H9 (cell line): ENCODE measurements at regions not wholly inside any gene's neighbourhood (a gene's known extent, or its start where the extent isn't known, plus 50 kb on each side); places are given as distances from the start of the nearest gene placed in this dataset.

Experiments
- DNase-seq: peaks from one replicate; pipeline ENCODE4 v3.0.0-alpha.2; 2017
- H2AFZ ChIP-seq: one replicate; pipeline ENCODE4 v1.6.1; 2013; ENCODE audit warnings: mild to moderate bottlenecking, low read length, control low read depth, moderate library complexity
- H2AK5ac ChIP-seq: 2 replicates; pipeline ENCODE4 v1.6.1; 2013; ENCODE audit warnings: low read length, control low read depth, mixed read lengths; ENCODE audit not compliant: insufficient read length
- H2BK120ac ChIP-seq: one replicate; pipeline ENCODE4 v1.6.1; 2013; ENCODE audit warnings: low read depth, mild to moderate bottlenecking, low read length, control low read depth, inconsistent platforms; ENCODE audit not compliant: poor library complexity, severe bottlenecking
- H2BK12ac ChIP-seq: 2 replicates; pipeline ENCODE4 v1.6.1; 2013; ENCODE audit warnings: low read length, control low read depth, mixed read lengths, low read depth; ENCODE audit not compliant: insufficient read length
- H2BK15ac ChIP-seq: 2 replicates; pipeline ENCODE4 v1.6.1; 2013; ENCODE audit warnings: low read depth, low read length, control low read depth
- H2BK20ac ChIP-seq: one replicate; pipeline ENCODE4 v1.6.1; 2013; ENCODE audit warnings: low read depth, mild to moderate bottlenecking, low read length, control low read depth, inconsistent platforms; ENCODE audit not compliant: poor library complexity, severe bottlenecking
- H2BK5ac ChIP-seq: 2 replicates; pipeline ENCODE4 v1.6.1; 2013; ENCODE audit warnings: low read length, control low read depth, mixed read lengths; ENCODE audit not compliant: insufficient read length
- H3K14ac ChIP-seq: 2 replicates; pipeline ENCODE4 v1.6.1; 2013; ENCODE audit warnings: low read length, control low read depth; ENCODE audit not compliant: insufficient read depth
- H3K18ac ChIP-seq: 2 replicates; pipeline ENCODE4 v1.6.1; 2013; ENCODE audit warnings: low read depth, mild to moderate bottlenecking, mixed read lengths, low read length, control low read depth; ENCODE audit not compliant: insufficient read length
- H3K23ac ChIP-seq: 2 replicates; pipeline ENCODE4 v1.6.1; 2013; ENCODE audit warnings: low read length, control low read depth, mixed read lengths, low read depth; ENCODE audit not compliant: insufficient read length
- H3K23me2 ChIP-seq: 2 replicates; pipeline ENCODE4 v1.6.1; 2013; ENCODE audit warnings: low read depth, mild to moderate bottlenecking, mixed read lengths, low read length, control low read depth; ENCODE audit not compliant: insufficient read length, poor library complexity, severe bottlenecking
- H3K27ac ChIP-seq: 2 replicates; pipeline ENCODE4 v1.5.1; 2013; ENCODE audit warnings: low read length, control low read depth, mixed read lengths, low read depth; ENCODE audit not compliant: insufficient read length
- H3K27me3 ChIP-seq: 2 replicates; pipeline ENCODE4 v1.6.1; 2013; ENCODE audit warnings: low read length, control low read depth, inconsistent platforms; ENCODE audit not compliant: insufficient read depth
- H3K4ac ChIP-seq: 2 replicates; pipeline ENCODE4 v1.6.1; 2013; ENCODE audit warnings: low read depth, mild to moderate bottlenecking, control low read depth, inconsistent platforms, low read length, moderate library complexity
- H3K4me1 ChIP-seq: 2 replicates; pipeline ENCODE4 v1.6.1; 2013; ENCODE audit warnings: low read length, control low read depth, inconsistent platforms; ENCODE audit not compliant: insufficient read depth
- H3K4me2 ChIP-seq: 2 replicates; pipeline ENCODE4 v1.6.1; 2013; ENCODE audit warnings: low read length, control low read depth, mixed read lengths; ENCODE audit not compliant: insufficient read length, insufficient read depth
- H3K56ac ChIP-seq: 2 replicates; pipeline ENCODE4 v1.6.1; 2013; ENCODE audit warnings: low read depth, mild to moderate bottlenecking, mixed read lengths, low read length, control low read depth; ENCODE audit not compliant: insufficient read length
- H3K79me1 ChIP-seq: 2 replicates; pipeline ENCODE4 v1.6.1; 2013; ENCODE audit warnings: low read depth, mild to moderate bottlenecking, moderate library complexity, low read length, control low read depth, inconsistent platforms; ENCODE audit not compliant: insufficient read depth, poor library complexity, severe bottlenecking
- H3K79me2 ChIP-seq: 2 replicates; pipeline ENCODE4 v1.6.1; 2013; ENCODE audit warnings: low read length, control low read depth, inconsistent platforms; ENCODE audit not compliant: insufficient read depth
- H3K9ac ChIP-seq: 2 replicates; pipeline ENCODE4 v1.6.1; 2013; ENCODE audit warnings: low read length, control low read depth, mixed read lengths; ENCODE audit not compliant: insufficient read length; ENCODE audit errors: extremely low read depth
- H3K9me3 ChIP-seq: one replicate; pipeline ENCODE4 v1.6.1; 2013; ENCODE audit warnings: low read depth, low read length, inconsistent platforms; ENCODE audit not compliant: control insufficient read depth
- H3T11ph ChIP-seq: one replicate; pipeline ENCODE4 v1.6.1; 2013; ENCODE audit warnings: mild to moderate bottlenecking, low read length, control low read depth, inconsistent platforms
- H4K20me1 ChIP-seq: one replicate; pipeline ENCODE4 v1.6.1; 2013; ENCODE audit not compliant: control insufficient read depth, insufficient read length, insufficient read depth
- H4K5ac ChIP-seq: 2 replicates; pipeline ENCODE4 v1.6.1; 2013; ENCODE audit warnings: low read depth, mild to moderate bottlenecking, mixed read lengths, low read length, control low read depth; ENCODE audit not compliant: insufficient read length
- H4K8ac ChIP-seq: replicated peaks from 2 replicates; pipeline ENCODE4 v1.6.1; 2013; ENCODE audit warnings: low read length, control low read depth, mixed read lengths, low read depth; ENCODE audit not compliant: insufficient read length
- H4K91ac ChIP-seq: 2 replicates; pipeline ENCODE4 v1.6.1; 2013; ENCODE audit warnings: low read depth, mild to moderate bottlenecking, moderate library complexity, mixed read lengths, low read length, control low read depth; ENCODE audit not compliant: insufficient read length
- H3K27ac Mint-ChIP-seq, 3 experiments: 2 replicates in 2 of 3; 3 replicates in 1 of 3; pipeline ENCODE4 v1.8.0; 2020 to 2021; ENCODE audit warnings: mixed read lengths in 3 of 3, mild to moderate bottlenecking in 1 of 3, moderate library complexity in 1 of 3
- H3K27me3 Mint-ChIP-seq: 2 replicates; pipeline ENCODE4 v1.8.0; 2021; ENCODE audit warnings: low read depth, mild to moderate bottlenecking, moderate library complexity, mixed read lengths
- H3K36me3 Mint-ChIP-seq, 3 experiments: 2 replicates in 2 of 3; 3 replicates in 1 of 3; pipeline ENCODE4 v1.8.0; 2020 to 2021; ENCODE audit warnings: low read depth in 3 of 3, mixed read lengths in 3 of 3; ENCODE audit not compliant: insufficient read depth in 1 of 3
- H3K4me1 Mint-ChIP-seq, 2 experiments: 2 replicates each; pipeline ENCODE4 v1.8.0; 2020; ENCODE audit warnings: mixed read lengths in 2 of 2
- H3K4me3 Mint-ChIP-seq, 2 experiments: 2 replicates in 1 of 2; 3 replicates in 1 of 2; pipeline ENCODE4 v1.8.0; 2020 to 2021; ENCODE audit warnings: mild to moderate bottlenecking in 2 of 2, mixed read lengths in 2 of 2, moderate library complexity in 1 of 2
- H3K9me3 Mint-ChIP-seq, 2 experiments: 2 replicates in 1 of 2; 3 replicates in 1 of 2; pipeline ENCODE4 v1.8.0; 2020; ENCODE audit warnings: mild to moderate bottlenecking in 2 of 2, mixed read lengths in 2 of 2, moderate library complexity in 1 of 2
- CTCF ChIP-seq: fragments of 200-600 bp; sonication (generic); conservative IDR thresholded peaks from 3 replicates; pipeline ENCODE4 v1.8.0; 2021; ENCODE audit warnings: antibody characterized with exemption, mild to moderate bottlenecking
- WGBS: extraction: QIAGEN DNeasy Blood & Tissue Kit; methylation state at CpG from one replicate; pipeline ENCODE4 v1.1.7; 2013; ENCODE audit warnings: missing lambda C conversion rate, low lambda C conversion rate, mixed read lengths; ENCODE audit not compliant: insufficient read length; ENCODE audit errors: extremely low coverage; 5-methylcytosine and 5-hydroxymethylcytosine counted together

GRCh38 chr4:27181693-27182092, 321.1 kb downstream of the STIM2 start:
- Histone ChIP-seq H3K9ac (no peak overlapping the region), H2AFZ (no peak overlapping the region), H3K23ac (no peak overlapping the region), H3K23me2 (no peaks in the 10 kb centered on the region), H3K27me3 (no peaks in the 10 kb centered on the region), H3K56ac (no peak overlapping the region), H2BK20ac (no peak overlapping the region), H2BK5ac (no peak overlapping the region), H3K27ac (no peak overlapping the region), H2AK5ac (no peak overlapping the region), H3K14ac (no peak overlapping the region), H2BK15ac (no peak overlapping the region), H3K18ac (no peak overlapping the region), H4K5ac (no peak overlapping the region), H3K4ac (no peak overlapping the region), H4K8ac (no peak overlapping the region), H3K4me2 (no peak overlapping the region), H3K9me3 (no peaks in the 10 kb centered on the region), H4K20me1 (no peaks in the 10 kb centered on the region), H3K79me1 (no peaks in the 10 kb centered on the region), H2BK120ac (no peak overlapping the region), H4K91ac (no peak overlapping the region), H3K4me1 (no peaks in the 10 kb centered on the region), H2BK12ac (no peak overlapping the region), H3T11ph (no peak overlapping the region), H3K79me2 (no peaks in the 10 kb centered on the region)
- WGBS = no CpG with 5 or more reads among the region's 4 CpGs
- TF ChIP-seq CTCF = no peak
- Mint-ChIP-seq H3K36me3 (no peaks in the 10 kb centered on the region), H3K27me3 (no peaks in the 10 kb centered on the region; the same call in 1 of the 2 replicates), H3K27ac (no peak overlapping the region), H3K9me3 (no peaks in the 10 kb centered on the region), H3K4me3 (no peak overlapping the region), H3K4me1 (peaks cover 2% of the 10 kb centered on the region in 2 experiments; a peak in 3 of 4 replicates)
- no peak for DNase-seq
